Lower leg skin (tissue), 4 donors: ENCODE measurements at regions not wholly inside any gene's neighbourhood (a gene's known extent, or its start where the extent isn't known, plus 50 kb on each side); places are given as distances from the start of the nearest gene placed in this dataset.

Experiments
- DNase-seq, 2 donors: peaks; one replicate each; pipeline ENCODE4 v3.0.0-alpha.2; 2019; ENCODE audit warnings: low spot score in 2 of 2
- H3K4me3 ChIP-seq: fragments of 200-600 bp; sonication (generic); 2 replicates; pipeline ENCODE4 v1.5.1; 2017; ENCODE audit warnings: mild to moderate bottlenecking, low read depth; ENCODE audit not compliant: poor library complexity, severe bottlenecking
- CTCF ChIP-seq, 3 donors: fragments of 450-650 bp; IDR thresholded peaks; one replicate each; pipeline ENCODE4 v1.5.1; 2016; ENCODE audit warnings: antibody characterized with exemption in 3 of 3, mild to moderate bottlenecking in 3 of 3, moderate library complexity in 2 of 3
- POLR2A ChIP-seq, 2 donors: fragments of 450-650 bp; IDR thresholded peaks; one replicate each; pipeline ENCODE4 v1.6.1; 2016 to 2017; ENCODE audit warnings: antibody characterized with exemption in 2 of 2, mild to moderate bottlenecking in 1 of 2, moderate library complexity in 1 of 2
- WGBS, 2 donors: methylation state at CpG; one replicate each; pipeline ENCODE4 v1.1.5; 2018; 5-methylcytosine and 5-hydroxymethylcytosine counted together
- intact Hi-C: fragments of 100-400 bp; cut with DNase I; formaldehyde crosslinking; loops from one replicate; pipeline ENCODE4 v1.15.0; 2023; ENCODE audit warnings: low total_unique reads

GRCh38 chr7:32681174-32681518, 185.9 kb downstream of the AVL9 start:
- DNase-seq = no peak
- WGBS, 2 donors = 51 to 68% methylated on average over 3 of the region's 3 CpGs
- intact Hi-C loops = no loop called here
- TF ChIP-seq POLR2A (IDR thresholded peaks at IDR 0.05) = no peak
- no peak for TF ChIP-seq CTCF (IDR thresholded peaks at IDR 0.05)
- no peak overlapping the region for H3K4me3 ChIP-seq

GRCh38 chr7:32680259-32681173, 185.2 kb downstream of the AVL9 start:
- TF ChIP-seq POLR2A (IDR thresholded peaks at IDR 0.05) = no peak
- TF ChIP-seq CTCF (IDR thresholded peaks at IDR 0.05) = no peak
- no peak overlapping the region for H3K4me3 ChIP-seq
- no peak for DNase-seq
- WGBS, 2 donors = 47 to 52% methylated on average over 6 of the region's 6 CpGs
- intact Hi-C loops = no loop called here

- no peak for DNase-seq
- WGBS, 2 donors = 91 to 93% methylated on average over 4 of the region's 4 CpGs
- no peak overlapping the region for H3K4me3 ChIP-seq
- intact Hi-C loops = no loop called here
- TF ChIP-seq CTCF (IDR thresholded peaks at IDR 0.05) (no peak), POLR2A (IDR thresholded peaks at IDR 0.05) (no peak)
Observed at GRCh38 chr7:32679192-32679591, 183.9 kb downstream of the AVL9 start.

- TF ChIP-seq POLR2A (IDR thresholded peaks at IDR 0.05) (no peak), CTCF (IDR thresholded peaks at IDR 0.05) (no peak)
- no peak overlapping the region for H3K4me3 ChIP-seq
- intact Hi-C loops = no loop called here
- 93 to 96% methylated on average over 2 of the region's 2 CpGs for WGBS, 2 donors
- no peak for DNase-seq
Observed at GRCh38 chr7:32677593-32677992, 182.3 kb downstream of the AVL9 start.

- H3K4me3 ChIP-seq = no peak overlapping the region
- TF ChIP-seq POLR2A (IDR thresholded peaks at IDR 0.05) (no peak), CTCF (IDR thresholded peaks at IDR 0.05) (no peak)
- intact Hi-C loops = no loop called here
- WGBS, 2 donors = 93 to 95% methylated on average over 7 of the region's 7 CpGs
- DNase-seq = no peak
Observed at GRCh38 chr7:32676249-32676941, 181.1 kb downstream of the AVL9 start.
